ENCODE measurements at regions not wholly inside any gene's neighbourhood (a gene's known extent, or its start where the extent isn't known, plus 50 kb on each side); places are given as distances from the start of the nearest gene placed in this dataset.

- TF ChIP-seq CTCF (IDR thresholded peaks at IDR 0.05 in 2 of 3, conservative IDR thresholded peaks at IDR 0.05 in 1 of 3; ENCODE audit: borderline replicate concordance in 1 of 3, insufficient read depth in 1 of 3, low read depth in 2 of 3, low read length in 2 of 3) (no peak), TCF7L2 (IDR thresholded peaks at IDR 0.05; ENCODE audit: borderline replicate concordance, extremely low read depth, insufficient read depth, insufficient read length) (no peak), ZFX (IDR thresholded peaks at IDR 0.05) (no peak)
These were observed 101.8 kb downstream of the FAS start for GRCh38 chr10:89092439-89092838.
